Thyroid gland (tissue), 4 donors: ENCODE measurements at regions not wholly inside any gene's neighbourhood (a gene's known extent, or its start where the extent isn't known, plus 50 kb on each side); places are given as distances from the start of the nearest gene placed in this dataset.
"Not testable (repeated sequence)": the region's sequence is repeated elsewhere in the genome, so short reads cannot be mapped to it uniquely, and the experiment has no call there.

Experiments used
- DNase-seq, 2 donors: peaks; one replicate each; pipeline ENCODE4 v3.0.0-alpha.2; 2019
- H3K27ac ChIP-seq, 3 donors: fragments of 200-600 bp; sonication (generic); 1 replicate in 2 of 3; 2 replicates in 1 of 3; pipeline ENCODE4 v1.5.1; 2016 to 2019; ENCODE audit warnings: mild to moderate bottlenecking in 1 of 3, moderate library complexity in 1 of 3
- H3K27me3 ChIP-seq: fragments of 200-600 bp; sonication (generic); one replicate; pipeline ENCODE4 v1.5.1; 2019
- H3K36me3 ChIP-seq, 2 donors: fragments of 200-600 bp; sonication (generic); one replicate each; pipeline ENCODE4 v1.5.1; 2016 to 2019
- H3K4me1 ChIP-seq, 2 donors: fragments of 200-600 bp; sonication (generic); one replicate each; pipeline ENCODE4 v1.5.1; 2017 to 2019
- H3K4me3 ChIP-seq, 3 donors: fragments of 200-600 bp; sonication (generic); replicated peaks in 1 of 3; 1 replicate in 2 of 3; 2 replicates in 1 of 3; pipeline ENCODE4 v1.5.1; 2016; ENCODE audit warnings: mild to moderate bottlenecking in 1 of 3
- H3K9me3 ChIP-seq: fragments of 200-600 bp; sonication (generic); one replicate; pipeline ENCODE4 v1.5.1; 2017
- CTCF ChIP-seq, 6 experiments: fragments of 200-600 bp in 3 of 6; fragments of 450-650 bp in 3 of 6; sonication (generic) in 3 of 6; IDR thresholded peaks; one replicate each; pipeline ENCODE4 v1.5.1; 2016 to 2019; ENCODE audit warnings: antibody characterized with exemption in 6 of 6, mild to moderate bottlenecking in 2 of 6, inconsistent platforms in 1 of 6, moderate library complexity in 1 of 6
- POLR2A ChIP-seq, 2 donors: fragments of 450-650 bp; IDR thresholded peaks; one replicate each; pipeline ENCODE4 v1.6.1; 2017; ENCODE audit warnings: antibody characterized with exemption in 2 of 2, mild to moderate bottlenecking in 2 of 2, moderate library complexity in 1 of 2
- whole genome bisulfite sequencing, 2 donors: methylation state at CpG; one replicate each; pipeline ENCODE4 v1.1.5; 2017; 5-methylcytosine and 5-hydroxymethylcytosine counted together
- intact Hi-C: fragments of 100-400 bp; cut with DNase I; formaldehyde crosslinking; loops from one replicate; pipeline ENCODE4 v1.15.1; 2023

DNA sequence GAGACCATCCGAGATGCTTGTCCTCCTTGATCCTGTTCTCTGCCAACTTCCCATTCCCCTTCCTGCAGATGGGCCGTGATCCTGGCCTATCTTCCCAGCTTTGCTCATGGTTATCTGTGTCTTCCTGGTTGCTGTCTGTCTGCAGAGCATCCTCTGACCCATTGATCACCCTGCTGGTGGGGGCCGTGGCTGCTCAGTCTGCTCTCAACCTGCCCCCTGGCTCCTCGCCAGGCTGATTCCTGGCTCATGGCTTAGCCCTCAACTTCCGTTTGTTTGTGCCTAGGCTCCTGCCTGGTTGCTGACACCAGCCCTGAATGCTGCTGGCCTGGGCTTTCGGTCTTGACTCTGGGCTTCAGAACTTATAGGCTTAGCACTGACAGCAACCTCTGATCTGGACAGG is 67.1 kb upstream of the SMIM15 start:
- H3K36me3 ChIP-seq = no peaks in the 10 kb centered on the region
- H3K9me3 ChIP-seq = no peaks in the 10 kb centered on the region
- no peaks in the 10 kb centered on the region for H3K27me3 ChIP-seq
- TF ChIP-seq POLR2A (IDR thresholded peaks at IDR 0.05) = no peak
- no peak for TF ChIP-seq CTCF (IDR thresholded peaks at IDR 0.05)
- peak; percentile 36 to 40 for DNase-seq
- 50 to 65% methylated on average over 6 of the region's 6 CpGs for WGBS, 2 donors
- peaks cover 23 to 29% of the 10 kb centered on the region in 2 donors for H3K4me1 ChIP-seq
- peak overlapping the region; percentile 59 to 87 (median 84) for H3K27ac ChIP-seq
- intact Hi-C loops = no loop called here
- no peak overlapping the region for H3K4me3 ChIP-seq

DNA sequence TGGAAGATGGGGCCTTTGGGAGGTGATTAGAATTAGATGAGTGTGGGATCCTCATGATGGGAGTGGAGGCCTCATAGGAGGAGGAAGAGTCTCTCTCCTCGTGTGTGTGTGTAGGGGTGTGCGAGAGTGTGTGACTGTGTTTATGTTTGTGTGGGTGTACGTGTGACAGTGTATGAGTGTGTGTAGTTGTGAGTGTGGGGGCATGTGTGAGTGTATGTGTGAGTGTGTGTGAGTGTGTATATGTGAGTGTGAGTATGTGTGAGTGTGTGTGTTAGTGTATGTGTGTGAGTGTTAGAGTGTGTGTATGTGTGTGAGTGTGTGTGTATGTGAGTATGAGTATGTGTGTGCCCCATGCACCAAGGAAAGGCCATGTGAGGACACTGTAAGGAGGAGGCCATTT is 68.2 kb upstream of the SMIM15 start:
- Histone ChIP-seq H3K9me3 (no peaks in the 10 kb centered on the region), H3K36me3 (no peaks in the 10 kb centered on the region), H3K27ac (peak overlapping the region in 1 of 3 donors; percentile 84), H3K4me1 (peaks cover 23 to 29% of the 10 kb centered on the region in 2 donors), H3K27me3 (no peaks in the 10 kb centered on the region), H3K4me3 (no peak overlapping the region)
- 89 to 91% methylated on average over 3 of the region's 3 CpGs for WGBS, 2 donors
- DNase-seq = no peak
- intact Hi-C loops = no loop called here
- no peak for TF ChIP-seq CTCF (IDR thresholded peaks at IDR 0.05)
- TF ChIP-seq POLR2A (IDR thresholded peaks at IDR 0.05) = no peak

DNA sequence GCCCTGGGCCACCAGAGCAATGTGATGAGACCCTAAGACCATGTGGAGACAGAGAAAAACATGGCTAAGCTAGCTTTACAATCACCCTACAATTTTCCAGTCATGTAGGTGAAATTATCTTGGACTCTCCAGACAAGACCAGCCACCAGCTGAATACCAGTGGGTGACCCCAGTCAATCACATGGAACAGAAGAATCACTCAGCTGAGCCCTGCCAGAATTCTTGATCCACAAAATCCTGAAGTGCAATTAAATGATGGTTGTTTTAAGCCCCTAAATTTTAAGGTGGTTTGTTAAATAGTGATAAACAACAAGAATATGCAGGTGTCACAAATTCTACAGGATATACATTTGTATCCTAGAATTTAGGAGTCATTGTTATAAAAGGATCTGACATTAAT is 69.5 kb upstream of the SMIM15 start:
- Histone ChIP-seq H3K36me3 (no peaks in the 10 kb centered on the region), H3K27me3 (no peaks in the 10 kb centered on the region), H3K27ac (no peak overlapping the region), H3K9me3 (no peaks in the 10 kb centered on the region), H3K4me1 (peaks cover 23 to 29% of the 10 kb centered on the region in 2 donors), H3K4me3 (no peak overlapping the region)
- DNase-seq = no peak
- no peak for TF ChIP-seq CTCF (IDR thresholded peaks at IDR 0.05)
- no peak for TF ChIP-seq POLR2A (IDR thresholded peaks at IDR 0.05)
- intact Hi-C loops = no loop called here

- H3K27ac ChIP-seq = no peak overlapping the region
- no peak for TF ChIP-seq CTCF (IDR thresholded peaks at IDR 0.05)
- TF ChIP-seq POLR2A (IDR thresholded peaks at IDR 0.05) = no peak
- H3K4me1 ChIP-seq = peaks cover 26 to 27% of the 10 kb centered on the region in 2 donors
- intact Hi-C loops = no loop called here
- H3K27me3 ChIP-seq = no peaks in the 10 kb centered on the region
- no peak for DNase-seq
- H3K36me3 ChIP-seq = no peaks in the 10 kb centered on the region
- no peak overlapping the region for H3K4me3 ChIP-seq
- 77 to 86% methylated on average over 3 of the region's 3 CpGs for WGBS, 2 donors
- H3K9me3 ChIP-seq = no peaks in the 10 kb centered on the region
Measured at GRCh38 chr5:61232490-61233050, 70.3 kb upstream of the SMIM15 start.

DNA sequence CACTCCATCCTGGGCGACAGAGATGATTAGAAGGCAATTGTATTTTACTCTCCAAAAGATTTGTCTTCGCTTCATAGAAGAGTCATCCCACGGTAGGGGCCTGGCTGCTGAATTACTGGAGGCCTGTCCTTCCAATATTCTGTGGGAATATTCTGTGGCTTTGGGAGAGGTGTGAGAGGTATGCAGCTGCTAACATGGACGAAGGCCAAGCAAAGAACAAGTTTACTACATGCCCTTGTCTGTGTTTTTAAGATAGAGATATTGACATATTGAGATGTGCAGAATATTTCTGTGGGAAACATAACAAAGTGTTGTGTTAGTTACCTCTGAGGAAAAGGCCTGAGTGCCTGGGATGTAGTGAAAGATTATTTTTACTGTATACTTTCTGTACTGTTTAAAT is 71.8 kb upstream of the SMIM15 start:
- no peak for DNase-seq
- TF ChIP-seq POLR2A (IDR thresholded peaks at IDR 0.05) (no peak), CTCF (IDR thresholded peaks at IDR 0.05) (no peak)
- no peak overlapping the region for H3K27ac ChIP-seq
- intact Hi-C loops = no loop called here
- H3K27me3 ChIP-seq = no peaks in the 10 kb centered on the region
- peaks cover 17 to 19% of the 10 kb centered on the region in 2 donors for H3K4me1 ChIP-seq
- 94 to 98% methylated on average over 4 of the region's 4 CpGs for WGBS, 2 donors
- H3K4me3 ChIP-seq = no peak overlapping the region
- no peaks in the 10 kb centered on the region for H3K36me3 ChIP-seq
- no peaks in the 10 kb centered on the region for H3K9me3 ChIP-seq

GRCh38 chr5:61236715-61237114 is 74.4 kb upstream of the SMIM15 start:
- H3K27me3 ChIP-seq, H3K9me3 ChIP-seq, intact Hi-C loops, H3K4me3 ChIP-seq, DNase-seq, H3K36me3 ChIP-seq, H3K27ac ChIP-seq, H3K4me1 ChIP-seq: not testable (repeated sequence)
- WGBS, 2 donors = 74 to 78% methylated on average over 3 of the region's 3 CpGs
